Activated CD4-positive, alpha-beta T cell treated with anti-CD3 and anti-CD28 coated beads for 36 hours (primary cell): ENCODE measurements at regions not wholly inside any gene's neighbourhood (a gene's known extent, or its start where the extent isn't known, plus 50 kb on each side); places are given as distances from the start of the nearest gene placed in this dataset.

Source experiments
- ATAC-seq: fragments of 200-7000 bp; cut with Tn5 transposase; one replicate; pipeline ENCODE4 v1.10.0; 2021; ENCODE audit warnings: mild to moderate bottlenecking, moderate library complexity
- CTCF ChIA-PET: fragments of 350-600 bp; sonication (Branson Sonifier 250); formaldehyde crosslinking; loops from one replicate; lab custom pipeline; 2021; ENCODE audit warnings: antibody characterized with exemption; lab: Charles Lee
- POLR2A ChIA-PET: fragments of 350-600 bp; sonication (Branson Sonifier 250); formaldehyde crosslinking; loops from one replicate; lab custom pipeline; 2021; ENCODE audit warnings: antibody characterized with exemption, inconsistent platforms; lab: Charles Lee
- DNase-seq: peaks from one replicate; pipeline ENCODE4 v3.0.0-alpha.2; 2020
- H3K27ac Mint-ChIP-seq: one replicate; pipeline ENCODE4 v1.8.0; 2021; ENCODE audit warnings: mixed read lengths
- H3K27me3 Mint-ChIP-seq: one replicate; pipeline ENCODE4 v1.8.0; 2021; ENCODE audit warnings: mixed read lengths
- H3K36me3 Mint-ChIP-seq: one replicate; pipeline ENCODE4 v1.8.0; 2021; ENCODE audit warnings: low read depth, mixed read lengths
- H3K4me1 Mint-ChIP-seq: one replicate; pipeline ENCODE4 v1.8.0; 2021; ENCODE audit warnings: mixed read lengths
- H3K4me3 Mint-ChIP-seq: one replicate; pipeline ENCODE4 v1.8.0; 2021; ENCODE audit warnings: mild to moderate bottlenecking, moderate library complexity, mixed read lengths
- H3K9me3 Mint-ChIP-seq: one replicate; pipeline ENCODE4 v1.8.0; 2021; ENCODE audit warnings: low read depth, mixed read lengths
- intact Hi-C, 2 experiments: fragments of 100-400 bp; cut with DNase I in 1 of 2; cut with micrococcal nuclease in 1 of 2; formaldehyde crosslinking; loops; one replicate each; pipeline versions ENCODE4 v1.14.2 to v1.15.1; 2022 to 2024; cut with DNase I, micrococcal nuclease

GRCh38 chr7:22658031-22658430 lies 69.0 kb upstream of the IL6 start:
- no peak for ATAC-seq
- peaks cover 28% of the 10 kb centered on the region for H3K27me3 Mint-ChIP-seq
- no peak overlapping the region for H3K27ac Mint-ChIP-seq
- H3K4me1 Mint-ChIP-seq = peaks cover 19% of the 10 kb centered on the region
- H3K4me3 Mint-ChIP-seq = no peak overlapping the region
- CTCF ChIA-PET = interaction anchor here (1.0 kb wide), 1 partner anchor 98 kb away, joined by 3 read pairs; no protein-coding TSS in a partner anchor
- no peak for DNase-seq
- intact Hi-C loops = no loop called here
- H3K9me3 Mint-ChIP-seq = no peaks in the 10 kb centered on the region
- H3K36me3 Mint-ChIP-seq = no peaks in the 10 kb centered on the region
- POLR2A ChIA-PET = no interaction called here

GRCh38 chr7:22657479-22657878 lies 69.5 kb upstream of the IL6 start:
- no peaks in the 10 kb centered on the region for H3K9me3 Mint-ChIP-seq
- peaks cover 13% of the 10 kb centered on the region for H3K4me1 Mint-ChIP-seq
- ChIA-PET POLR2A (no interaction called here), CTCF (interaction anchor here (1.0 kb wide), 1 partner anchor 97 kb away, joined by 3 read pairs; no protein-coding TSS in a partner anchor)
- no peaks in the 10 kb centered on the region for H3K36me3 Mint-ChIP-seq
- peaks cover 27% of the 10 kb centered on the region for H3K27me3 Mint-ChIP-seq
- intact Hi-C loops = no loop called here
- ATAC-seq (no peak), DNase-seq (no peak)
- no peak overlapping the region for H3K4me3 Mint-ChIP-seq
- no peak overlapping the region for H3K27ac Mint-ChIP-seq

- no peaks in the 10 kb centered on the region for H3K36me3 Mint-ChIP-seq
- no peak overlapping the region for H3K27ac Mint-ChIP-seq
- peaks cover 18% of the 10 kb centered on the region for H3K27me3 Mint-ChIP-seq
- POLR2A ChIA-PET = no interaction called here
- H3K4me3 Mint-ChIP-seq = no peak overlapping the region
- CTCF ChIA-PET = no interaction called here
- intact Hi-C loops = no loop called here
- no peaks in the 10 kb centered on the region for H3K4me1 Mint-ChIP-seq
- DNase-seq (no peak), ATAC-seq (no peak)
- no peaks in the 10 kb centered on the region for H3K9me3 Mint-ChIP-seq
Observed at GRCh38 chr7:22655781-22656180, 71.2 kb upstream of the IL6 start.

GRCh38 chr7:22654831-22655230 lies 72.2 kb upstream of the IL6 start:
- Mint-ChIP-seq H3K27me3 (peaks cover 16% of the 10 kb centered on the region), H3K27ac (no peak overlapping the region), H3K36me3 (no peaks in the 10 kb centered on the region), H3K4me3 (no peak overlapping the region), H3K4me1 (no peaks in the 10 kb centered on the region), H3K9me3 (no peaks in the 10 kb centered on the region)
- DNase-seq = no peak
- ChIA-PET POLR2A (no interaction called here), CTCF (no interaction called here)
- intact Hi-C loops = no loop called here
- ATAC-seq = no peak

GRCh38 chr7:22653951-22654350 lies 73.0 kb upstream of the IL6 start:
- CTCF ChIA-PET = no interaction called here
- H3K27ac Mint-ChIP-seq = no peak overlapping the region
- no peak overlapping the region for H3K4me3 Mint-ChIP-seq
- intact Hi-C loops = no loop called here
- ATAC-seq = no peak
- DNase-seq = no peak
- no peaks in the 10 kb centered on the region for H3K4me1 Mint-ChIP-seq
- POLR2A ChIA-PET = no interaction called here
- no peaks in the 10 kb centered on the region for H3K9me3 Mint-ChIP-seq
- no peaks in the 10 kb centered on the region for H3K36me3 Mint-ChIP-seq
- peaks cover 19% of the 10 kb centered on the region for H3K27me3 Mint-ChIP-seq

- ChIA-PET POLR2A (no interaction called here), CTCF (interaction anchor here (1.1 to 1.7 kb wide), 3 partner anchors 9 to 91 kb away, joined by 3 to 6 read pairs (median 4); no protein-coding TSS in a partner anchor)
- Mint-ChIP-seq H3K4me3 (no peak overlapping the region), H3K36me3 (peaks cover 7% of the 10 kb centered on the region), H3K27me3 (peaks cover 26% of the 10 kb centered on the region), H3K4me1 (peaks cover 4% of the 10 kb centered on the region), H3K9me3 (peaks cover 11% of the 10 kb centered on the region), H3K27ac (no peak overlapping the region)
- no peak for DNase-seq
- ATAC-seq = no peak
- intact Hi-C loops = no loop called here
Observed at GRCh38 chr7:22651534-22652243, 75.3 kb upstream of the IL6 start.

- ChIA-PET CTCF (interaction anchor here (1.1 to 1.7 kb wide), 3 partner anchors 10 to 91 kb away, joined by 3 to 6 read pairs (median 4); no protein-coding TSS in a partner anchor), POLR2A (no interaction called here)
- Mint-ChIP-seq H3K4me3 (no peak overlapping the region), H3K4me1 (peaks cover 4% of the 10 kb centered on the region), H3K36me3 (peaks cover 9% of the 10 kb centered on the region), H3K27ac (no peak overlapping the region), H3K9me3 (peaks cover 16% of the 10 kb centered on the region), H3K27me3 (peaks cover 26% of the 10 kb centered on the region)
- intact Hi-C loops = no loop called here
- no peak for ATAC-seq
- DNase-seq = no peak
Observed at GRCh38 chr7:22651036-22651435, 76.0 kb upstream of the IL6 start.

GRCh38 chr7:22649686-22650085 lies 77.3 kb upstream of the IL6 start:
- DNase-seq (no peak), ATAC-seq (no peak)
- ChIA-PET POLR2A (no interaction called here), CTCF (no interaction called here)
- intact Hi-C loops = no loop called here
- H3K27me3 Mint-ChIP-seq = peaks cover 28% of the 10 kb centered on the region
- peaks cover 4% of the 10 kb centered on the region for H3K4me1 Mint-ChIP-seq
- no peak overlapping the region for H3K4me3 Mint-ChIP-seq
- peaks cover 24% of the 10 kb centered on the region for H3K9me3 Mint-ChIP-seq
- peaks cover 17% of the 10 kb centered on the region for H3K36me3 Mint-ChIP-seq
- H3K27ac Mint-ChIP-seq = no peak overlapping the region

GRCh38 chr7:22647451-22648257 lies 79.3 kb upstream of the IL6 start:
- H3K36me3 Mint-ChIP-seq = peaks cover 17% of the 10 kb centered on the region
- ATAC-seq (no peak), DNase-seq (no peak)
- H3K4me3 Mint-ChIP-seq = no peak overlapping the region
- intact Hi-C loops = no loop called here
- no peak overlapping the region for H3K27ac Mint-ChIP-seq
- CTCF ChIA-PET = interaction anchor here (0.7 to 1.5 kb wide), 2 partner anchors 14 to 78 kb away, joined by 3 read pairs; no protein-coding TSS in a partner anchor
- POLR2A ChIA-PET = interaction anchor here (0.6 to 0.7 kb wide), 2 partner anchors 21 to 49 kb away, joined by 3 read pairs; no protein-coding TSS in a partner anchor
- H3K27me3 Mint-ChIP-seq = peaks cover 32% of the 10 kb centered on the region
- H3K9me3 Mint-ChIP-seq = peaks cover 31% of the 10 kb centered on the region
- H3K4me1 Mint-ChIP-seq = peaks cover 4% of the 10 kb centered on the region

GRCh38 chr7:22645418-22646181 lies 81.4 kb upstream of the IL6 start:
- intact Hi-C loops = no loop called here
- H3K27me3 Mint-ChIP-seq = peaks cover 37% of the 10 kb centered on the region
- POLR2A ChIA-PET = no interaction called here
- no peak for DNase-seq
- H3K4me3 Mint-ChIP-seq = no peak overlapping the region
- peaks cover 13% of the 10 kb centered on the region for H3K4me1 Mint-ChIP-seq
- ATAC-seq = no peak
- CTCF ChIA-PET = interaction anchor here (0.6 kb wide), 1 partner anchor 301 kb away, joined by 3 read pairs; no protein-coding TSS in a partner anchor
- peaks cover 36% of the 10 kb centered on the region for H3K9me3 Mint-ChIP-seq
- H3K27ac Mint-ChIP-seq = no peak overlapping the region
- peaks cover 20% of the 10 kb centered on the region for H3K36me3 Mint-ChIP-seq

GRCh38 chr7:22642454-22642853 lies 84.5 kb upstream of the IL6 start:
- CTCF ChIA-PET = no interaction called here
- DNase-seq (no peak), ATAC-seq (no peak)
- Mint-ChIP-seq H3K4me1 (peaks cover 24% of the 10 kb centered on the region), H3K9me3 (peaks cover 29% of the 10 kb centered on the region), H3K36me3 (peaks cover 16% of the 10 kb centered on the region), H3K27me3 (peaks cover 32% of the 10 kb centered on the region), H3K27ac (no peak overlapping the region), H3K4me3 (no peak overlapping the region)
- intact Hi-C loops = no loop called here
- POLR2A ChIA-PET = no interaction called here
